ENCODE measurements at regions not wholly inside any gene's neighbourhood (a gene's known extent, or its start where the extent isn't known, plus 50 kb on each side); places are given as distances from the start of the nearest gene placed in this dataset.

- Histone ChIP-seq H3K9me3 (ENCODE audit: control insufficient read depth, insufficient read depth, low read length) (no peaks in the 10 kb centered on the region), H3K4me1 (ENCODE audit: control insufficient read depth, insufficient read depth, low read length) (no peaks in the 10 kb centered on the region; the same call in 1 of the 2 replicates), H3K36me3 (ENCODE audit: control insufficient read depth, insufficient read depth, low read length) (peaks cover 7% of the 10 kb centered on the region; the same call in 1 of the 2 replicates), H3K4me3 (ENCODE audit: low read length) (no peak overlapping the region), H3K27me3 (ENCODE audit: control insufficient read depth, insufficient read depth, low read length) (no peaks in the 10 kb centered on the region), H3K27ac (ENCODE audit: low read length) (no peak overlapping the region)
- DNase-seq (ENCODE audit: low read depth, low spot score) = no peak
- no CpG with 5 or more reads among the region's 11 CpGs for WGBS (ENCODE audit: insufficient coverage, insufficient read length)
Observed at GRCh38 chr2:120927265-120927628, 191.6 kb downstream of the GLI2 start.

DNA sequence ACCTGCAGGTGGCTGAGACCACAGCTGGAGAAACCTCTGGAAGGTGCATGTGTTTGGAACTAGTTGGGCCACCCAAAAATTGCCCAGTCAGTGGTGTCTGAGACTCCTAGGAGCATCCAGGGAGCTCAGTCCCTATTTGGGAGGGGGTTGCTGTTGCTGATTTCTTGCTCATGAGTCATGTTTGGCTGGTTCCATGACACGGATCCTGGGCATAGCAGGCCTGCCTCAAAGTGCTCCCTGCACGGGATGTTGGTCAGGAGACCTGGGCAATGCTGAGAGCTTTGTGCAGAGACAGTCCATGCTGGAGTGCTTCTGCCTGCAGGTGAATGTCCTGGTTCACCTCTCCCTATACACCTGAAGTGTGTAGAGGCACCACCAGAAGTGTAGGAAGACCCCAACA is 194.2 kb downstream of the GLI2 start:
- WGBS (ENCODE audit: insufficient coverage, insufficient read length) = no CpG with 5 or more reads among the region's 2 CpGs

DNA sequence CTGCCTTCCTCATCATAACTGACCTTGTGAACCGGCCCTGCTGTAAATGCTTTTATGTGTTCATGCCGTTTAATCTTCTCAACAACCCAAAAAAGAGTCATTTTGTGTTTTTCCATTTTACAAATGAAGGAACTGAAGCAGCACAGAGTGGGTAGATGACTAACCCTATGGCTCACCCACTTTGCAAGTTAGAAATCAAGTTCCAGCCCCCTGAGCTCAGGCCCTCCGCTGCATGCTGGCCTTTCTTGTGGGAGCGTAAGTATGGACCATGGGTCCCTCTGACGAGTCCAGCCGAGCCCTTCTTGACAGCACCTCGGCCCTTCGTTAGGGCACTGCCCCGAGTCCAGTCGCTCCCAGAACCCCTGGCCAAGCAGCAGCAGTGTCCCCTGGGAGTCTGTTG is 194.6 kb downstream of the GLI2 start:
- no peak for DNase-seq (ENCODE audit: low read depth, low spot score)
- no peaks in the 10 kb centered on the region for H3K4me1 ChIP-seq (ENCODE audit: control insufficient read depth, insufficient read depth, low read length)
- no peak overlapping the region for H3K4me3 ChIP-seq (ENCODE audit: low read length)
- no CpG with 5 or more reads among the region's 10 CpGs for WGBS (ENCODE audit: insufficient coverage, insufficient read length)
- H3K36me3 ChIP-seq (ENCODE audit: control insufficient read depth, insufficient read depth, low read length) = no peaks in the 10 kb centered on the region
- no peak overlapping the region for H3K27ac ChIP-seq (ENCODE audit: low read length)
- H3K27me3 ChIP-seq (ENCODE audit: control insufficient read depth, insufficient read depth, low read length) = no peaks in the 10 kb centered on the region
- no peaks in the 10 kb centered on the region for H3K9me3 ChIP-seq (ENCODE audit: control insufficient read depth, insufficient read depth, low read length)

More for the DNA sequence above, 194.2 kb downstream of the GLI2 start:
- no peak overlapping the region for H3K4me3 ChIP-seq (ENCODE audit: low read length)
- no peak for DNase-seq (ENCODE audit: low read depth, low spot score)
- H3K9me3 ChIP-seq (ENCODE audit: control insufficient read depth, insufficient read depth, low read length) = no peaks in the 10 kb centered on the region
- H3K27me3 ChIP-seq (ENCODE audit: control insufficient read depth, insufficient read depth, low read length) = no peaks in the 10 kb centered on the region
- H3K36me3 ChIP-seq (ENCODE audit: control insufficient read depth, insufficient read depth, low read length) = no peaks in the 10 kb centered on the region
- no peak overlapping the region for H3K27ac ChIP-seq (ENCODE audit: low read length)
- no peaks in the 10 kb centered on the region for H3K4me1 ChIP-seq (ENCODE audit: control insufficient read depth, insufficient read depth, low read length)

- WGBS (ENCODE audit: insufficient coverage, insufficient read length) = no CpG with 5 or more reads among the region's 3 CpGs
- H3K4me3 ChIP-seq (ENCODE audit: low read length) = no peak overlapping the region
- H3K4me1 ChIP-seq (ENCODE audit: control insufficient read depth, insufficient read depth, low read length) = no peaks in the 10 kb centered on the region
- no peaks in the 10 kb centered on the region for H3K27me3 ChIP-seq (ENCODE audit: control insufficient read depth, insufficient read depth, low read length)
- no peaks in the 10 kb centered on the region for H3K36me3 ChIP-seq (ENCODE audit: control insufficient read depth, insufficient read depth, low read length)
- H3K9me3 ChIP-seq (ENCODE audit: control insufficient read depth, insufficient read depth, low read length) = no peaks in the 10 kb centered on the region
- no peak for DNase-seq (ENCODE audit: low read depth, low spot score)
- no peak overlapping the region for H3K27ac ChIP-seq (ENCODE audit: low read length)
Observed at GRCh38 chr2:120930864-120931263, 195.2 kb downstream of the GLI2 start.

DNA sequence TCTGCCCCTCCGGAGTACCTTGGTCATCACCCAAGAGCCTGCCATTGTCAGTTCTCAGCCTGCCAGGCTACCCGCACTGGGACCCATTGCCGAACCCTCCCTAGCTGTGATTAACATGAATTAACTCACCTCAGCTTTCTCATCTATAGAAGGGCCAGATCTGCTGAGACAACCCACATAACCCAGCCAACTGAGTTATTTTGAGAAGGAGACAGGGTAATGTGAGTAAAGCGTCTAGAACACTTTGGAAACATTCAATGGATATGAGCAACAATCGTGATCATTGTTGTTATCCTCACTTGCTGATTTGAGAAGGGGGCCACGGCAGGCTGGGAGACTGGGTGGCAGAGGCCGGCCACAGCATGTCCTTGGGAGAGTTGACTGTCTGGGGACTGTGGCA is 196.8 kb downstream of the GLI2 start:
- H3K27ac ChIP-seq (ENCODE audit: low read length) = no peak overlapping the region
- WGBS (ENCODE audit: insufficient coverage, insufficient read length) = no CpG with 5 or more reads among the region's 7 CpGs

GRCh38 chr2:120932881-120933280 is 197.2 kb downstream of the GLI2 start:
- H3K27me3 ChIP-seq (ENCODE audit: control insufficient read depth, insufficient read depth, low read length) = no peaks in the 10 kb centered on the region
- no CpG with 5 or more reads among the region's 7 CpGs for WGBS (ENCODE audit: insufficient coverage, insufficient read length)

More for the DNA sequence above, 196.8 kb downstream of the GLI2 start:
- no peaks in the 10 kb centered on the region for H3K27me3 ChIP-seq (ENCODE audit: control insufficient read depth, insufficient read depth, low read length)
- no peak overlapping the region for H3K4me3 ChIP-seq (ENCODE audit: low read length)
- no peak for DNase-seq (ENCODE audit: low read depth, low spot score)
- H3K9me3 ChIP-seq (ENCODE audit: control insufficient read depth, insufficient read depth, low read length) = no peaks in the 10 kb centered on the region
- H3K36me3 ChIP-seq (ENCODE audit: control insufficient read depth, insufficient read depth, low read length) = no peaks in the 10 kb centered on the region
- H3K4me1 ChIP-seq (ENCODE audit: control insufficient read depth, insufficient read depth, low read length) = no peaks in the 10 kb centered on the region

GRCh38 chr2:120933693-120934573 is 198.3 kb downstream of the GLI2 start:
- no peak for DNase-seq (ENCODE audit: low read depth, low spot score)
- H3K27me3 ChIP-seq (ENCODE audit: control insufficient read depth, insufficient read depth, low read length) = no peaks in the 10 kb centered on the region
- no peaks in the 10 kb centered on the region for H3K4me1 ChIP-seq (ENCODE audit: control insufficient read depth, insufficient read depth, low read length)
- no CpG with 5 or more reads among the region's 19 CpGs for WGBS (ENCODE audit: insufficient coverage, insufficient read length)
- H3K4me3 ChIP-seq (ENCODE audit: low read length) = no peak overlapping the region
- H3K9me3 ChIP-seq (ENCODE audit: control insufficient read depth, insufficient read depth, low read length) = no peaks in the 10 kb centered on the region
- no peak overlapping the region for H3K27ac ChIP-seq (ENCODE audit: low read length)
- H3K36me3 ChIP-seq (ENCODE audit: control insufficient read depth, insufficient read depth, low read length) = no peaks in the 10 kb centered on the region

More at GRCh38 chr2:120932881-120933280, 197.2 kb downstream of the GLI2 start:
- Histone ChIP-seq H3K36me3 (ENCODE audit: control insufficient read depth, insufficient read depth, low read length) (no peaks in the 10 kb centered on the region), H3K4me1 (ENCODE audit: control insufficient read depth, insufficient read depth, low read length) (no peaks in the 10 kb centered on the region), H3K9me3 (ENCODE audit: control insufficient read depth, insufficient read depth, low read length) (no peaks in the 10 kb centered on the region), H3K27ac (ENCODE audit: low read length) (no peak overlapping the region), H3K4me3 (ENCODE audit: low read length) (no peak overlapping the region)
- DNase-seq (ENCODE audit: low read depth, low spot score) = no peak

DNA sequence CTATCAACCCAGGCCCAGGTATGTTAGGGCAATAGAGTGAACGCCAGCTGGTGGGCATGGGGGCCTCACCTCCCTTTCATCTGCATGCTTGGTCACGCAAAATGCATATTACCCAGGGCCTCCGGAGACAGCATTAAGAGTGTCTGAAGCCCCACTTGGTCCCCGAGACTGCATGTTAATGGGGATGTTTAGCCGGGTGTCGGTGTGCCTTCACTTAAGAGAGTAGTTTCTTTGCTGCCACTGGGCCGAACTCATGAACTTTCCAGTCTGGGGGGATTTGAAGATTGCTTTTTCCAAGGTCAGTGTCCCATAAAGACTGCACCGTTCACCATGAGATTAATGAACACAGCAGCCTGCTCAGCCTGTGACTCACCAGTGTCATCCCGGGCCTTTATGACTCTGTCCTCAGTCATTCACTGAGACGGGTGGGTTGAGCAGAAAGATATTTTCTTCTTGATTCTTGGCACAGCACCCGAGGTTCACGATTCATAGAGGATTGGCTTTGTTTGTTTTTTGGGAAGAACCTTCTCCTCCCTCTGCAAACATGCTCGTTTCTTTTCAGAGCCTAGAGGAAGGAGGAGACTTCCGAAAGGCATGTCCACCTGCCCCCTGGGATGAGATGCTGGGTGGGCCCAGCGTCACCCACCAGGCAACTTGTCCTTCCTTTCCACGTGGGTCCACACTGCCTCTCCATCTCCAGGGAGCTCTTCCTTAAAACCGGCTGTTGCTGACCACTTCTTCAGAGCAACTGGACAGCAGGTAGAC is 199.1 kb downstream of the GLI2 start:
- Histone ChIP-seq H3K36me3 (ENCODE audit: control insufficient read depth, insufficient read depth, low read length) (no peaks in the 10 kb centered on the region), H3K4me1 (ENCODE audit: control insufficient read depth, insufficient read depth, low read length) (no peaks in the 10 kb centered on the region), H3K9me3 (ENCODE audit: control insufficient read depth, insufficient read depth, low read length) (no peaks in the 10 kb centered on the region), H3K4me3 (ENCODE audit: low read length) (no peak overlapping the region), H3K27me3 (ENCODE audit: control insufficient read depth, insufficient read depth, low read length) (no peaks in the 10 kb centered on the region), H3K27ac (ENCODE audit: low read length) (no peak overlapping the region)
- WGBS (ENCODE audit: insufficient coverage, insufficient read length) = no CpG with 5 or more reads among the region's 17 CpGs
- DNase-seq (ENCODE audit: low read depth, low spot score) = no peak

GRCh38 chr2:120935339-120936313 is 200.0 kb downstream of the GLI2 start:
- no CpG with 5 or more reads among the region's 26 CpGs for WGBS (ENCODE audit: insufficient coverage, insufficient read length)
- no peaks in the 10 kb centered on the region for H3K36me3 ChIP-seq (ENCODE audit: control insufficient read depth, insufficient read depth, low read length)
- no peak for DNase-seq (ENCODE audit: low read depth, low spot score)
- no peak overlapping the region for H3K4me3 ChIP-seq (ENCODE audit: low read length)
- no peaks in the 10 kb centered on the region for H3K9me3 ChIP-seq (ENCODE audit: control insufficient read depth, insufficient read depth, low read length)
- no peaks in the 10 kb centered on the region for H3K27me3 ChIP-seq (ENCODE audit: control insufficient read depth, insufficient read depth, low read length)
- no peak overlapping the region for H3K27ac ChIP-seq (ENCODE audit: low read length)
- no peaks in the 10 kb centered on the region for H3K4me1 ChIP-seq (ENCODE audit: control insufficient read depth, insufficient read depth, low read length)

All from iPS DF 6.9 (cell line).